ENCODE measurements at regions not wholly inside any gene's neighbourhood (a gene's known extent, or its start where the extent isn't known, plus 50 kb on each side); places are given as distances from the start of the nearest gene placed in this dataset.

DNA sequence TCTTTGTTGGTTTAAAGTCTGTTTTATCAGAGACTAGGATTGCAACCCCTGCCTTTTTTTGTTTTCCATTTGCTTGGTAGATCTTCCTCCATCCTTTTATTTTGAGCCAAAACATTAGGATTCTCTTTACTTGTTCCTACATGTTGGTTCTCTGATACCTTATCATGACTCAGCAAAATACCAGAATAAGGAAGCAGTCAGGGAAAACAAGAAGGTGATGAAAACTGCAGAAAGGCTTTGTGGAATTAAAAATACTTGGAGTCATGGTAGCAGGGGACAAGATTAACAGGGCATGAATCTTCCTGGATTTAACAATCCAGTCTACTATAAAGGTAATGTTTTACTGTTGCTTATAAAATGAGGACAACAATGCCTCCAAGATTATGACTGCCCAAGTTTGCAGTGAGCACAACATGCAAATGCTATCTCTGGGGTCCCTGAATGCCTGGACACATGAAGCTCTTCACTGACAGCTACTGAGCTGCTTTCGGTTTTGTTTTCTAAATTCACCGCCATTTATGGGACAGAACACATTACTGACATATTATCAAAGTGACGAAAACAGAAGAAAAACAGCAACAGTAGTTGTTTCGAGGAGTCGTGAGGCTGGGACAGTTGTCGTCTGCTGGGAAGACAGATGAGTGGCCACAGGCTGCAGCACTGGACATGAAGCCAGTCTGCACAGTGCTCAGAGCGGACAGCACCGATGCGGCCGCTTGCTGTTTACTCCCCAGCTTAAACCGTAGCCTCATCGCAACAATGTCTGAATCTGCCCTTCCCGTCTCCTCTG lies 174.5 kb upstream of the DKK2 start:
- no peaks in the 10 kb centered on the region for H3K36me3 ChIP-seq (ENCODE audit: insufficient read depth, low read length)
- no peaks in the 10 kb centered on the region for H4K20me1 ChIP-seq (ENCODE audit: insufficient read depth, low read length, poor library complexity, severe bottlenecking)
- no peak overlapping the region for H3K4me2 ChIP-seq (ENCODE audit: low read depth, low read length, poor library complexity, severe bottlenecking)
- H3K9ac ChIP-seq (ENCODE audit: low read depth, low read length, poor library complexity, severe bottlenecking) = no peak overlapping the region
- no peaks in the 10 kb centered on the region for H3K79me2 ChIP-seq (ENCODE audit: insufficient read depth, low read length)
- H3K27me3 ChIP-seq (ENCODE audit: insufficient read depth, low read length, poor library complexity, severe bottlenecking) = no peaks in the 10 kb centered on the region
- H3K9me2 ChIP-seq (replicated peaks; ENCODE audit: low read depth, low read length) = no peaks in the 10 kb centered on the region
- H2AFZ ChIP-seq (ENCODE audit: low read length) = no peak overlapping the region; the same call in 1 of the 2 replicates
- H3K4me3 ChIP-seq (ENCODE audit: low read length, poor library complexity, severe bottlenecking) = no peak overlapping the region
- no peaks in the 10 kb centered on the region for H3K9me3 ChIP-seq (ENCODE audit: insufficient read depth, low read depth, low read length)
- H3F3A ChIP-seq (ENCODE audit: low read depth) = no peaks in the 10 kb centered on the region
- TF ChIP-seq, protein P1, sequence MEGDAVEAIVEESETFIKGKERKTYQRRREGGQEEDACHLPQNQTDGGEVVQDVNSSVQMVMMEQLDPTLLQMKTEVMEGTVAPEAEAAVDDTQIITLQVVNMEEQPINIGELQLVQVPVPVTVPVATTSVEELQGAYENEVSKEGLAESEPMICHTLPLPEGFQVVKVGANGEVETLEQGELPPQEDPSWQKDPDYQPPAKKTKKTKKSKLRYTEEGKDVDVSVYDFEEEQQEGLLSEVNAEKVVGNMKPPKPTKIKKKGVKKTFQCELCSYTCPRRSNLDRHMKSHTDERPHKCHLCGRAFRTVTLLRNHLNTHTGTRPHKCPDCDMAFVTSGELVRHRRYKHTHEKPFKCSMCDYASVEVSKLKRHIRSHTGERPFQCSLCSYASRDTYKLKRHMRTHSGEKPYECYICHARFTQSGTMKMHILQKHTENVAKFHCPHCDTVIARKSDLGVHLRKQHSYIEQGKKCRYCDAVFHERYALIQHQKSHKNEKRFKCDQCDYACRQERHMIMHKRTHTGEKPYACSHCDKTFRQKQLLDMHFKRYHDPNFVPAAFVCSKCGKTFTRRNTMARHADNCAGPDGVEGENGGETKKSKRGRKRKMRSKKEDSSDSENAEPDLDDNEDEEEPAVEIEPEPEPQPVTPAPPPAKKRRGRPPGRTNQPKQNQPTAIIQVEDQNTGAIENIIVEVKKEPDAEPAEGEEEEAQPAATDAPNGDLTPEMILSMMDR (conservative IDR thresholded peaks at IDR 0.05; ENCODE audit: low read length) = no peak
- no peak for TF ChIP-seq EZH2phosphoT487 (IDR thresholded peaks at IDR 0.05; ENCODE audit: borderline replicate concordance)
- no peaks in the 10 kb centered on the region for H3K4me1 ChIP-seq (ENCODE audit: insufficient read depth, low read length, poor library complexity, severe bottlenecking)

DNA sequence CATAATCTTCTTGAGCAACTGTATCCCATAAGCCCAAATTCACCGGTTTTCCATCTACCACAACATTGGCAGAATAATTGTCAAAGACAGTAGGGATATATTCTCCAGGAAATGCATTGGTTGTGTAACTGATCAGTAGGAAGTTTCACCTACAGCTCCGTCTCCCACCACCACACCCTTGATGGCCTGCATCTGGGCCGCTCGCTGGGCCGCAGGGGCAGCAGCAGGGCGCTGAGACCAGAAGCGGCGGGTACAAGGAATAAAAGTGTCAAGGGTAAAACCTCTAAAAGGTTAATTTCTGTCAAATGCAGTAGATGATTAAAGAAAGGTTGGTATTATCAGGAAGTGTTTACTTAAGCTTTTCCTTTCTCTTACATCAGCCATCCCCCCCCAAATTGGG lies 167.6 kb upstream of the DKK2 start:
- Histone ChIP-seq H3K36me3 (ENCODE audit: insufficient read depth, low read length) (no peaks in the 10 kb centered on the region), H3F3A (ENCODE audit: low read depth) (no peaks in the 10 kb centered on the region), H3K4me2 (ENCODE audit: low read depth, low read length, poor library complexity, severe bottlenecking) (no peak overlapping the region), H3K9ac (ENCODE audit: low read depth, low read length, poor library complexity, severe bottlenecking) (no peak overlapping the region), H2AFZ (ENCODE audit: low read length) (no peak overlapping the region), H3K79me2 (ENCODE audit: insufficient read depth, low read length) (no peaks in the 10 kb centered on the region), H3K9me2 (replicated peaks; ENCODE audit: low read depth, low read length) (no peaks in the 10 kb centered on the region), H3K4me3 (ENCODE audit: low read length, poor library complexity, severe bottlenecking) (no peak overlapping the region), H3K9me3 (ENCODE audit: insufficient read depth, low read depth, low read length) (no peaks in the 10 kb centered on the region), H3K27me3 (ENCODE audit: insufficient read depth, low read length, poor library complexity, severe bottlenecking) (no peaks in the 10 kb centered on the region), H3K4me1 (ENCODE audit: insufficient read depth, low read length, poor library complexity, severe bottlenecking) (no peaks in the 10 kb centered on the region), H4K20me1 (ENCODE audit: insufficient read depth, low read length, poor library complexity, severe bottlenecking) (no peaks in the 10 kb centered on the region)
- TF ChIP-seq EZH2phosphoT487 (IDR thresholded peaks at IDR 0.05; ENCODE audit: borderline replicate concordance) = no peak
- TF ChIP-seq, protein P1 (conservative IDR thresholded peaks at IDR 0.05; ENCODE audit: low read length) = no peak

DNA sequence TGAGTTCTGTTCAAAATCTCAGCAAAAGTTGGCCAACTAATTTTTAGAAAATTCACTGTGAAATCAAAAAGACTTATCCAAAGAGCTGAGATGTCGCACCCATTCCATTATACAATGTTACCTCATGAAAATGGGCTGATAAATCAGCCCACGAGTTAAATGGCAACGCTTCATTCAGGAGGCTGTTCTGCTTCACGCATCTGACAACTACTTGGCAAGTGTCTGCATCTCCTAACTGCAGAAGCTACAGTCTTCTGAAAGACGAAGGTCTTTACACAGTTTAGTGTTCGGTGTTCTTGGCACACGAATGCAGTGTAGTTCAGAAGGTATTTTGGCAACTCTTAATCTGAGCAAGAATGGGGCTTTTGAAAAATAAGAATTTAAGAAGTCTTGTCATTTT lies 166.6 kb upstream of the DKK2 start:
- Histone ChIP-seq H3K79me2 (ENCODE audit: insufficient read depth, low read length) (no peaks in the 10 kb centered on the region), H3K4me2 (ENCODE audit: low read depth, low read length, poor library complexity, severe bottlenecking) (no peak overlapping the region), H3F3A (ENCODE audit: low read depth) (no peaks in the 10 kb centered on the region), H3K9me2 (replicated peaks; ENCODE audit: low read depth, low read length) (no peaks in the 10 kb centered on the region), H3K36me3 (ENCODE audit: insufficient read depth, low read length) (no peaks in the 10 kb centered on the region), H3K4me3 (ENCODE audit: low read length, poor library complexity, severe bottlenecking) (no peak overlapping the region), H2AFZ (ENCODE audit: low read length) (no peak overlapping the region), H3K9me3 (ENCODE audit: insufficient read depth, low read depth, low read length) (no peaks in the 10 kb centered on the region), H3K9ac (ENCODE audit: low read depth, low read length, poor library complexity, severe bottlenecking) (no peak overlapping the region), H3K4me1 (ENCODE audit: insufficient read depth, low read length, poor library complexity, severe bottlenecking) (no peaks in the 10 kb centered on the region), H3K27me3 (ENCODE audit: insufficient read depth, low read length, poor library complexity, severe bottlenecking) (no peaks in the 10 kb centered on the region), H4K20me1 (ENCODE audit: insufficient read depth, low read length, poor library complexity, severe bottlenecking) (no peaks in the 10 kb centered on the region)
- TF ChIP-seq, protein P1 (conservative IDR thresholded peaks at IDR 0.05; ENCODE audit: low read length) = no peak
- TF ChIP-seq EZH2phosphoT487 (IDR thresholded peaks at IDR 0.05; ENCODE audit: borderline replicate concordance) = no peak

Data from Loucy (cell line).